Progenitor cell of endocrine pancreas (in vitro differentiated cells): ENCODE measurements at regions not wholly inside any gene's neighbourhood (a gene's known extent, or its start where the extent isn't known, plus 50 kb on each side); places are given as distances from the start of the nearest gene placed in this dataset.

Experiments used
- DNase-seq: peaks from one replicate; pipeline ENCODE4 v3.0.0; 2021; ENCODE audit warnings: low spot score; ENCODE audit not compliant: unreplicated experiment
- H3K27ac Mint-ChIP-seq: 2 replicates; pipeline ENCODE4 v1.8.0; 2021; ENCODE audit warnings: mild to moderate bottlenecking, moderate library complexity, mixed read lengths
- H3K27me3 Mint-ChIP-seq: 2 replicates; pipeline ENCODE4 v1.8.0; 2021; ENCODE audit warnings: mixed read lengths
- H3K36me3 Mint-ChIP-seq: 2 replicates; pipeline ENCODE4 v1.8.0; 2022; ENCODE audit warnings: mixed read lengths; ENCODE audit not compliant: insufficient read depth
- H3K4me1 Mint-ChIP-seq: 2 replicates; pipeline ENCODE4 v1.8.0; 2021; ENCODE audit warnings: low read depth, mixed read lengths
- H3K4me3 Mint-ChIP-seq: 2 replicates; pipeline ENCODE4 v1.8.0; 2021; ENCODE audit warnings: low read depth, mild to moderate bottlenecking, moderate library complexity, mixed read lengths
- H3K9me3 Mint-ChIP-seq: 2 replicates; pipeline ENCODE4 v1.8.0; 2021; ENCODE audit warnings: low read depth, mixed read lengths
- CTCF ChIP-seq: fragments of 200-600 bp; sonication (generic); IDR thresholded peaks from one replicate; pipeline ENCODE4 v1.5.0; 2021; ENCODE audit warnings: antibody characterized with exemption, mild to moderate bottlenecking; ENCODE audit not compliant: unreplicated experiment

GRCh38 chr1:78437396-78437795 is 53.4 kb upstream of the PTGFR start:
- DNase-seq: no peak
- Mint-ChIP-seq H3K4me3 (no peak overlapping the region), H3K9me3 (peaks cover 8% of the 10 kb centered on the region), H3K4me1 (no peaks in the 10 kb centered on the region), H3K27me3 (no peaks in the 10 kb centered on the region), H3K36me3 (no peaks in the 10 kb centered on the region), H3K27ac (no peak overlapping the region)
- TF ChIP-seq CTCF: no peak

DNA sequence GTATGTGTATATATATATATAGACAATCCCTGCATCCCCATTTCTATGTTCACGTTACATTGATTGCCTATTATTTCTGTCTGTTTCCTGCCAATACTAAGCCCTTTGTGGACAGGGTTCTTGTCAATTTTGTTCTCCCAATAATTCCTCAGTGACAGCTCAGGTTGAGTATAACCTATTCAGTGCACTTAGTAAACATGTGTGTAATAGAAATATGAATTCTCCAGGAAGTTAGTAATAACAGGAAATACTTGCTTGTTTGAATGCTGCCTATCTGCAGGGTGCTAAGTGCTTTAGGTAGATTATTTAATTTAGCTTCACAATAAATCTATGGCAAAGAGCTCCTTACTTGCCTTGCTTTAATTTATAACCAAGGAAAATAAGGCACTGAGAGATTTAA is 52.8 kb upstream of the PTGFR start:
- Mint-ChIP-seq H3K4me3 (no peak overlapping the region), H3K27ac (no peak overlapping the region), H3K36me3 (no peaks in the 10 kb centered on the region), H3K9me3 (peaks cover 8% of the 10 kb centered on the region), H3K4me1 (no peaks in the 10 kb centered on the region), H3K27me3 (no peaks in the 10 kb centered on the region)
- TF ChIP-seq CTCF: no peak
- DNase-seq: no peak

- peaks cover 6% of the 10 kb centered on the region for H3K4me1 Mint-ChIP-seq
- H3K4me3 Mint-ChIP-seq: no peak overlapping the region
- H3K9me3 Mint-ChIP-seq: no peaks in the 10 kb centered on the region
Measured at GRCh38 chr1:78440381-78440793, 50.4 kb upstream of the PTGFR start.

More at GRCh38 chr1:78440381-78440793, 50.4 kb upstream of the PTGFR start:
- no peak overlapping the region for H3K27ac Mint-ChIP-seq
- H3K27me3 Mint-ChIP-seq: no peaks in the 10 kb centered on the region
- no peak for TF ChIP-seq CTCF
- no peaks in the 10 kb centered on the region for H3K36me3 Mint-ChIP-seq
- DNase-seq: no peak
